ENCODE measurements at regions not wholly inside any gene's neighbourhood (a gene's known extent, or its start where the extent isn't known, plus 50 kb on each side); places are given as distances from the start of the nearest gene placed in this dataset.

GRCh38 chr3:21294768-21295167 is 456.2 kb downstream of the ZNF385D start:
- no peaks in the 10 kb centered on the region for H3K9me3 ChIP-seq (ENCODE audit: control insufficient read depth, low read depth, low read length)
- no peak overlapping the region for H3K27ac ChIP-seq (ENCODE audit: low read length)
- no peak overlapping the region for H3K4me3 ChIP-seq (ENCODE audit: low read length)
- no peak overlapping the region for H3K9ac ChIP-seq (ENCODE audit: low read length)
- no peaks in the 10 kb centered on the region for H3K36me3 ChIP-seq (ENCODE audit: control insufficient read depth, low read depth, low read length)
- H3K27me3 ChIP-seq (ENCODE audit: control insufficient read depth, insufficient read depth, low read length): no peaks in the 10 kb centered on the region
- H3K4me1 ChIP-seq (ENCODE audit: control insufficient read depth, low read depth, low read length): no peaks in the 10 kb centered on the region

DNA sequence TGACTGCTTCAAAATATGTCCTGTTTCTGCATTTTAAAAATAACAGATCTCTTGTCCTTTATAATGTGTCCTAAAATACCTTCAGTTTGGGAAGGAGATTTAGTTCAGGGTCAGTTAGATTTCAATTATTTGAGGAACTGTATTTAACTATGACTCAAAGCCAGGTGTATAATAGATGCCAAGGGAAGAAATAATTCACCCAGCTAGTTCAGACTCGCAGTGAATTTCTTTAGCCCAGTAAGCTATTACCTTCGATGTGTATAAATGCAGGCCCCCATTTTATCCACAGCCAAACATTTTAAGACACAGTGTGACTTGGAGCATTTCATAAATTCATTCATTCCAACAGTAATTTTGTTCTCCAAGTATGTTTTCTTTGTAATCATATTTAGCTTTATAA is 458.0 kb downstream of the ZNF385D start:
- Histone ChIP-seq H3K4me3 (ENCODE audit: low read length) (no peak overlapping the region), H3K4me1 (ENCODE audit: control insufficient read depth, low read depth, low read length) (no peaks in the 10 kb centered on the region), H3K36me3 (ENCODE audit: control insufficient read depth, low read depth, low read length) (no peaks in the 10 kb centered on the region), H3K27ac (ENCODE audit: low read length) (no peak overlapping the region), H3K9ac (ENCODE audit: low read length) (no peak overlapping the region), H3K9me3 (ENCODE audit: control insufficient read depth, low read depth, low read length) (no peaks in the 10 kb centered on the region), H3K27me3 (ENCODE audit: control insufficient read depth, insufficient read depth, low read length) (no peaks in the 10 kb centered on the region)

DNA sequence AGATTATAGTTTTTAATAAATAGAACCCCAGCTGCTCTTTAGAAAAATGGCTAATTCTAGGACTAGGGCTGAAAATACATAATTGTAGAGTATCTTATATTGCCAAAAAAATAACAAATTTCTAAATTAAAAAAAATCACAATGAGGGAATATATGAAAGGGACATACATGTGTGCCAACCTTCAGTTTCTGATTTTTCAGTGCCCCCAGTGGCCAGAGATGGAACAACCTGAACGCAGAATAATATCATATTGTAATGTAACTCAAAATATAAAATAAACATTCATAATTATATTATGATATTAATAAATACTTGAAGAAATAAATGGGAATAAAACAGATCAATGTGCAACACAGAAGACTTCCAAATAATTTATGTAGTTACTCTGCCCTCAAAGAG is 460.5 kb downstream of the ZNF385D start:
- Histone ChIP-seq H3K9me3 (ENCODE audit: control insufficient read depth, low read depth, low read length) (no peaks in the 10 kb centered on the region), H3K36me3 (ENCODE audit: control insufficient read depth, low read depth, low read length) (no peaks in the 10 kb centered on the region), H3K27ac (ENCODE audit: low read length) (no peak overlapping the region), H3K4me1 (ENCODE audit: control insufficient read depth, low read depth, low read length) (no peaks in the 10 kb centered on the region), H3K9ac (ENCODE audit: low read length) (no peak overlapping the region), H3K4me3 (ENCODE audit: low read length) (no peak overlapping the region), H3K27me3 (ENCODE audit: control insufficient read depth, insufficient read depth, low read length) (no peaks in the 10 kb centered on the region)

DNA sequence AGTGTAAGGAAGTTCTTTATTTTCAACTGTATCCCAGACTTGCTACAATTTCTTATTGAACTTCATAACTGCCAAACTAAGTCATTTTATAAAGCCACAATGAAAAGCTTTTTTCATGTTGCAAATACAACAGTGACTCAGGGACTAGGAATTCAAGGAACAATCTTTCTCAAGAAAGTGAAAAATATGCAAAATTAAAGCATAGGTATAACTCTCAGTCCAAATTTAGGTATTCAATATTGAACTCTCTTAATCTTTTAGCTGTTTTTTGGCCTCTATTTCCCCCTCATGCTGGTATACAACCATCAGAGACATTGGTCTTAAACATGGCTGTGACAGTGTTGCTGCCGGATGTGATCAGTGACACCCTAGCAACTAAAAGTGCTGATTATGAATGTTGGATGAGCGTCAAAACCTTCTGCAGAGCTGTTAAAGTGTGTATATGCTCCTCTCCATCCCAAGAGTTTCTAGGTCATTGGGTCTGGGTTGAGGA is 476.9 kb downstream of the ZNF385D start:
- no peak overlapping the region for H3K9ac ChIP-seq (ENCODE audit: low read length)
- no peak overlapping the region for H3K27ac ChIP-seq (ENCODE audit: low read length)
- H3K4me1 ChIP-seq (ENCODE audit: control insufficient read depth, low read depth, low read length): no peaks in the 10 kb centered on the region
- H3K36me3 ChIP-seq (ENCODE audit: control insufficient read depth, low read depth, low read length): no peaks in the 10 kb centered on the region
- H3K9me3 ChIP-seq (ENCODE audit: control insufficient read depth, low read depth, low read length): peaks cover 4% of the 10 kb centered on the region
- H3K4me3 ChIP-seq (ENCODE audit: low read length): no peak overlapping the region
- H3K27me3 ChIP-seq (ENCODE audit: control insufficient read depth, insufficient read depth, low read length): no peaks in the 10 kb centered on the region

- H3K9ac ChIP-seq (ENCODE audit: low read length): no peak overlapping the region
- H3K36me3 ChIP-seq (ENCODE audit: control insufficient read depth, low read depth, low read length): no peaks in the 10 kb centered on the region
- no peaks in the 10 kb centered on the region for H3K27me3 ChIP-seq (ENCODE audit: control insufficient read depth, insufficient read depth, low read length)
- no peak overlapping the region for H3K27ac ChIP-seq (ENCODE audit: low read length)
- no peaks in the 10 kb centered on the region for H3K4me1 ChIP-seq (ENCODE audit: control insufficient read depth, low read depth, low read length)
- peaks cover 4% of the 10 kb centered on the region for H3K9me3 ChIP-seq (ENCODE audit: control insufficient read depth, low read depth, low read length)
- no peak overlapping the region for H3K4me3 ChIP-seq (ENCODE audit: low read length)
Measured at GRCh38 chr3:21273259-21274025, 477.6 kb downstream of the ZNF385D start.

DNA sequence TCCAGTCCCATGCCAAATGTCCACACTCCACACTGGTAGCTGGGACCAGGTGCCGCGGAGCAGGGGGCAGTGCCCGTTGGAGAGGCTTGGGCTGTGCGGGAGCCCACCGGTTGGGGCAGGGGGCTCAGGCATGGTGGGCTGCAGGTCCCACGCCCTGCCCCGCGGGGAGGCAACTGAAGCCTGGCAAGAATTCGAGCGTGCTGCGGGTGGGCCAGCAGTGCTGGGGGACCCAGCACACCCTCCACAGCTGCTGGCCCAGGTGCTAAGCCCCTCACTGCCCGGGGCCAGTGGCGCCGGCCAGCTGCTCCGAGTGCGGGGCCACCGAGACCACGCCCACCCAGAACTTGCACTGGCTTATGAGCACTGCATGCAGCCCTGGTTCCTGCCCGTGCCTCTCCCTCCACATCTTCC is 479.4 kb downstream of the ZNF385D start:
- Histone ChIP-seq H3K27me3 (ENCODE audit: control insufficient read depth, insufficient read depth, low read length) (no peaks in the 10 kb centered on the region), H3K4me3 (ENCODE audit: low read length) (no peak overlapping the region), H3K36me3 (ENCODE audit: control insufficient read depth, low read depth, low read length) (no peaks in the 10 kb centered on the region), H3K9me3 (ENCODE audit: control insufficient read depth, low read depth, low read length) (peaks cover 4% of the 10 kb centered on the region), H3K27ac (ENCODE audit: low read length) (no peak overlapping the region), H3K9ac (ENCODE audit: low read length) (no peak overlapping the region), H3K4me1 (ENCODE audit: control insufficient read depth, low read depth, low read length) (no peaks in the 10 kb centered on the region)

DNA sequence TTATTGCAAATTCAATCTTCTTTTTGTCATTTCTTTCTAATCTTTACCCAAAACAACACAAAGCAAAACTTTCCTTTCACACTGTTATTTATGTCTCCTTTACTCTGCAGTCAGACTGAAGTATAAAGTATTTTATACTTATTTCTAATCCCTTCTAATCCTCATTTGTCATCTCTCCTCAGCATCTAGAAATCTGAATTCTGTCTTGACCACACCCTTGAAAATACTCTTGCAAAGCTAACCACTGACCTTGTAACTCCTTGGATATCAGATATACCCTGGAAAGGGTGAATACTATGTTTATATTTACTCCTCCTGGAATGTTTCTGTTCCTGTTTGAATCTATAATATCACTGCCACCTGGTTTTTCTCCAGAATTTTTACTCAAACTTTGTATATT is 481.1 kb downstream of the ZNF385D start:
- H3K4me3 ChIP-seq (ENCODE audit: low read length): no peak overlapping the region
- no peaks in the 10 kb centered on the region for H3K36me3 ChIP-seq (ENCODE audit: control insufficient read depth, low read depth, low read length)
- no peak overlapping the region for H3K27ac ChIP-seq (ENCODE audit: low read length)
- no peaks in the 10 kb centered on the region for H3K4me1 ChIP-seq (ENCODE audit: control insufficient read depth, low read depth, low read length)
- no peak overlapping the region for H3K9ac ChIP-seq (ENCODE audit: low read length)
- peaks cover 4% of the 10 kb centered on the region for H3K9me3 ChIP-seq (ENCODE audit: control insufficient read depth, low read depth, low read length)
- H3K27me3 ChIP-seq (ENCODE audit: control insufficient read depth, insufficient read depth, low read length): no peaks in the 10 kb centered on the region

DNA sequence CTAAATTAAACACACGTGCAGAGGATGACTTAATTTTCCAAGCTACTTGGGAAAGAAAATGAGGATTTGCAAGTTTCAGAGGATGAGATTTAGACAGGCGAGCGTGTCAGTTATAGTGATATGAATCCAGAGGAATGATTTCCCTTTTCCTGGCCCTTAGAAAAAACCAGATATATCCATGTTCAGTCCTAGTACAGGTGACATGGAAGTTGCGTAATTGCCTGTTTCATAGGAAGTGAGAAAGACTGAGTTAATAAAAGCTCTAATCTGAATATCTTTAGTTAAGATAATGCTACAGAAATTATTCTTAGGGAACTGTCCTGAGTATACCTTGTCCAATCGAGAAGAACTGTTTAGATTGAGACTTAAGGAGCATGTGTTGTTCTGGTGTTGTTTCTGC is 490.5 kb downstream of the ZNF385D start:
- no peaks in the 10 kb centered on the region for H3K36me3 ChIP-seq (ENCODE audit: control insufficient read depth, low read depth, low read length)
- no peaks in the 10 kb centered on the region for H3K4me1 ChIP-seq (ENCODE audit: control insufficient read depth, low read depth, low read length)
- no peaks in the 10 kb centered on the region for H3K27me3 ChIP-seq (ENCODE audit: control insufficient read depth, insufficient read depth, low read length)
- peaks cover 3% of the 10 kb centered on the region for H3K9me3 ChIP-seq (ENCODE audit: control insufficient read depth, low read depth, low read length)
- no peak overlapping the region for H3K27ac ChIP-seq (ENCODE audit: low read length)
- H3K9ac ChIP-seq (ENCODE audit: low read length): no peak overlapping the region
- H3K4me3 ChIP-seq (ENCODE audit: low read length): no peak overlapping the region

DNA sequence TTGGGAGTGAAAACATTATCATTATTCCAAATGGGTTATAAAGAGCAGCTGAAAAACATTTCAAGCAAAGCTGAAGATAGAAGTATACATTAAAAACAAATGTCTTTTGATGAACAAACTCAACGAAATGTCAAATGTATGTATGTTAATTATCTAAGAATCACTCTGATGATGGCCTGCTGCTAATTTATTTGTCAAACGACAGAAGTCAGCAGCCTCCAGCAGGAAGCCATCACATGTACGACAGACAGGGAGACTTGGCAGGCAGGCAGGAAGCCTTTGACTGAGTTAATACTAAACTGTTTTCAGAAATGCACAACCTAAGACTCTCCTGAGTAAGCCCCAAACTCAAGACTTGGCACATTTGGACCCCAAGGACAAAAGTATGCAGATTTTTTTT is 491.1 kb downstream of the ZNF385D start:
- H3K4me1 ChIP-seq (ENCODE audit: control insufficient read depth, low read depth, low read length): no peaks in the 10 kb centered on the region
- no peaks in the 10 kb centered on the region for H3K27me3 ChIP-seq (ENCODE audit: control insufficient read depth, insufficient read depth, low read length)
- H3K9me3 ChIP-seq (ENCODE audit: control insufficient read depth, low read depth, low read length): peaks cover 6% of the 10 kb centered on the region
- H3K9ac ChIP-seq (ENCODE audit: low read length): no peak overlapping the region
- no peak overlapping the region for H3K4me3 ChIP-seq (ENCODE audit: low read length)
- H3K27ac ChIP-seq (ENCODE audit: low read length): no peak overlapping the region
- no peaks in the 10 kb centered on the region for H3K36me3 ChIP-seq (ENCODE audit: control insufficient read depth, low read depth, low read length)

GRCh38 chr3:21256932-21257331 is 494.1 kb downstream of the ZNF385D start:
- no peak overlapping the region for H3K27ac ChIP-seq (ENCODE audit: low read length)
- H3K27me3 ChIP-seq (ENCODE audit: control insufficient read depth, insufficient read depth, low read length): no peaks in the 10 kb centered on the region
- H3K9ac ChIP-seq (ENCODE audit: low read length): no peak overlapping the region
- H3K4me3 ChIP-seq (ENCODE audit: low read length): no peak overlapping the region
- peaks cover 6% of the 10 kb centered on the region for H3K9me3 ChIP-seq (ENCODE audit: control insufficient read depth, low read depth, low read length)
- no peaks in the 10 kb centered on the region for H3K4me1 ChIP-seq (ENCODE audit: control insufficient read depth, low read depth, low read length)
- no peaks in the 10 kb centered on the region for H3K36me3 ChIP-seq (ENCODE audit: control insufficient read depth, low read depth, low read length)

DNA sequence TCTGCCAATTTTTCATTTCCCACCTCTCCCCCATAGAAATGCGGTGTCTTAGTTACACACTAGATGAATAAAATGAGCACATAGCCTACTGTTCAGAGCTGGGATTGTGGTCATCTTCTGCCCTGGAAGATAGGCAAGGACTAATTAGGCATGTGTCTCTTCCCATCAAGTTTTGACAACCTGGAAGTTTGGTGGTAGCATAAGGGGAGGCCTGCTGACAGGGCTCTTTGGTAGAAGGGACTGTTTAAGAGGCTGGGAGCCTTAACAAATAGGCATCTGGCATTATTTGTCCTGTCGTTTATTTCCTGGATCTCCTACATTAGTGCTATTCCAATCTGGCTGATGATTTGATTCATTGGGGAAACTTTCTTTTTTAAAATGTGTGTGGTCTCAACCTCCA is 512.3 kb downstream of the ZNF385D start:
- Histone ChIP-seq H3K27ac (ENCODE audit: low read length) (no peak overlapping the region), H3K4me1 (ENCODE audit: control insufficient read depth, low read depth, low read length) (no peaks in the 10 kb centered on the region), H3K27me3 (ENCODE audit: control insufficient read depth, insufficient read depth, low read length) (no peaks in the 10 kb centered on the region), H3K9me3 (ENCODE audit: control insufficient read depth, low read depth, low read length) (no peaks in the 10 kb centered on the region), H3K36me3 (ENCODE audit: control insufficient read depth, low read depth, low read length) (no peaks in the 10 kb centered on the region), H3K9ac (ENCODE audit: low read length) (no peak overlapping the region), H3K4me3 (ENCODE audit: low read length) (no peak overlapping the region)

DNA sequence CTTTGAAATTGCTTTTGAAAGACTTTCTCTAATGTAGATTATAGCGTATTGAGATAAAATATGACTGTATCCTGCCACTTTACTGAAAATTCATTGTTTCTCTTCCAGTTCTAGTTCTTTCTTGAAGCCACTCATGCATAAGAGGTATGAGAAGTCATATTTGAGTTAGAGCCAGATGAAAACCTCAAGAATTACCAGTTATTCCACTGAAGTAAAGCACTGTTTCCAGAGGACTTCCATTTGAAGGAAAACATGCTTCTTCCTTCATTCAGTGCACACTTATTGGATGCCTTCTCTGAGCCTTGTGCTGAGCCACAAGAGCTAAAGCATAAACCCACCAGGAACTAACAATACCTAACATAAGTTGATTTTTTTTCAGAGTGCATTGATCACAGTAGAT is 513.4 kb downstream of the ZNF385D start:
- H3K36me3 ChIP-seq (ENCODE audit: control insufficient read depth, low read depth, low read length): no peaks in the 10 kb centered on the region
- no peak overlapping the region for H3K27ac ChIP-seq (ENCODE audit: low read length)
- no peaks in the 10 kb centered on the region for H3K27me3 ChIP-seq (ENCODE audit: control insufficient read depth, insufficient read depth, low read length)
- H3K4me3 ChIP-seq (ENCODE audit: low read length): no peak overlapping the region
- H3K9me3 ChIP-seq (ENCODE audit: control insufficient read depth, low read depth, low read length): no peaks in the 10 kb centered on the region
- no peak overlapping the region for H3K9ac ChIP-seq (ENCODE audit: low read length)
- no peaks in the 10 kb centered on the region for H3K4me1 ChIP-seq (ENCODE audit: control insufficient read depth, low read depth, low read length)

Data from iPS-18a (cell line).